HEK293 (cell line): ENCODE measurements at regions not wholly inside any gene's neighbourhood (a gene's known extent, or its start where the extent isn't known, plus 50 kb on each side); places are given as distances from the start of the nearest gene placed in this dataset.
A peak's percentile ranks its signal among the peaks of the same experiment; 100 is the strongest.

Experiments
- CTCF ChIA-PET: fragments of 350-600 bp; formaldehyde crosslinking; extraction: SDS; loops from one replicate; lab custom pipeline; 2021; ENCODE audit warnings: antibody characterized with exemption; lab: Yijun Ruan, JAX
- POLR2A ChIA-PET: fragments of 300-600 bp; formaldehyde crosslinking; extraction: SDS; loops from one replicate; lab custom pipeline; 2020; ENCODE audit warnings: antibody characterized with exemption, inconsistent platforms; lab: Yijun Ruan, JAX
- H3K27ac ChIP-seq: fragments of 200-500 bp; sonication (Bioruptor generic); 2 replicates; pipeline ENCODE4 v1.5.1; 2014; ENCODE audit warnings: low read depth, low read length, control low read depth, inconsistent platforms; ENCODE audit errors: extremely low read depth
- H3K36me3 ChIP-seq, 2 experiments: fragments of 200-500 bp in 1 of 2; sonication (Bioruptor generic) in 1 of 2; 1 replicate in 1 of 2; 2 replicates in 1 of 2; pipeline ENCODE4 v1.5.1; 2014 to 2017; ENCODE audit warnings: inconsistent platforms in 2 of 2, low read length in 2 of 2; ENCODE audit not compliant: control insufficient read depth in 2 of 2, insufficient read depth in 1 of 2
- H3K4me1 ChIP-seq: fragments of 200-500 bp; sonication (Bioruptor generic); 2 replicates; pipeline ENCODE4 v1.5.1; 2014; ENCODE audit warnings: mild to moderate bottlenecking, low read length, inconsistent platforms; ENCODE audit not compliant: control insufficient read depth, insufficient read depth
- H3K4me3 ChIP-seq: 2 replicates; pipeline ENCODE4 v1.5.1; 2011; ENCODE audit warnings: low read depth, mild to moderate bottlenecking, control low read depth, low read length, moderate library complexity
- H3K9me3 ChIP-seq: fragments of 200-500 bp; sonication (Bioruptor generic); 2 replicates; pipeline ENCODE4 v1.5.1; 2014; ENCODE audit warnings: low read depth, low read length, inconsistent platforms; ENCODE audit not compliant: control insufficient read depth, insufficient read depth
- OSR2 ChIP-seq: fragments of 450-650 bp; formaldehyde crosslinking; IDR thresholded peaks from 2 replicates; pipeline ENCODE4 v1.5.1; 2016; ENCODE audit warnings: missing biosample characterization, missing genetic modification characterization
- PRDM6 ChIP-seq: fragments of 450-650 bp; formaldehyde crosslinking; IDR thresholded peaks from 2 replicates; pipeline ENCODE4 v1.5.1; 2017; ENCODE audit warnings: missing biosample characterization, missing genetic modification characterization
- SETDB1 ChIP-seq: IDR thresholded peaks from one replicate; pipeline ENCODE4 v1.6.1; 2017; ENCODE audit warnings: mild to moderate bottlenecking, low read length, moderate library complexity, mixed read lengths; ENCODE audit not compliant: insufficient read length
- YY2 ChIP-seq: fragments of 450-650 bp; formaldehyde crosslinking; IDR thresholded peaks from 2 replicates; pipeline ENCODE4 v1.5.1; 2016; ENCODE audit warnings: missing biosample characterization, missing genetic modification characterization
- ZNF10 ChIP-seq: fragments of 450-650 bp; formaldehyde crosslinking; IDR thresholded peaks from 2 replicates; pipeline ENCODE4 v1.5.1; 2017; ENCODE audit warnings: missing biosample characterization, missing genetic modification characterization
- ZNF140 ChIP-seq: fragments of 450-650 bp; formaldehyde crosslinking; IDR thresholded peaks from 2 replicates; pipeline ENCODE4 v1.5.1; 2016; ENCODE audit warnings: missing biosample characterization, missing genetic modification characterization
- ZNF274 ChIP-seq, 2 experiments: fragments of 200-500 bp in 1 of 2; fragments of 450-650 bp in 1 of 2; sonication (Bioruptor generic) in 1 of 2; formaldehyde crosslinking in 1 of 2; IDR thresholded peaks; 2 replicates each; pipeline versions ENCODE4 v1.5.1 to v1.6.1; 2014 to 2016; ENCODE audit warnings: borderline replicate concordance in 1 of 2, inconsistent platforms in 1 of 2, low read length in 1 of 2, missing biosample characterization in 1 of 2, missing genetic modification characterization in 1 of 2
- ZNF391 ChIP-seq: fragments of 450-650 bp; formaldehyde crosslinking; IDR thresholded peaks from 2 replicates; pipeline ENCODE4 v1.5.1; 2016; ENCODE audit warnings: low read depth, missing biosample characterization, missing genetic modification characterization, borderline replicate concordance
- ZNF473 ChIP-seq: fragments of 450-650 bp; formaldehyde crosslinking; IDR thresholded peaks from 2 replicates; pipeline ENCODE4 v1.5.1; 2017; ENCODE audit warnings: missing biosample characterization, missing genetic modification characterization
- ZNF501 ChIP-seq: fragments of 450-650 bp; formaldehyde crosslinking; IDR thresholded peaks from 2 replicates; pipeline ENCODE4 v1.5.1; 2016; ENCODE audit warnings: missing biosample characterization, missing genetic modification characterization
- ZNF610 ChIP-seq: fragments of 450-650 bp; formaldehyde crosslinking; IDR thresholded peaks from 2 replicates; pipeline ENCODE4 v1.5.1; 2016; ENCODE audit warnings: missing biosample characterization, missing genetic modification characterization, borderline replicate concordance
- ZNF624 ChIP-seq: fragments of 450-650 bp; formaldehyde crosslinking; IDR thresholded peaks from 2 replicates; pipeline ENCODE4 v1.5.1; 2017; ENCODE audit warnings: missing biosample characterization, missing genetic modification characterization
- ZNF654 ChIP-seq: fragments of 450-650 bp; formaldehyde crosslinking; IDR thresholded peaks from 2 replicates; pipeline ENCODE4 v1.5.1; 2016; ENCODE audit warnings: low read depth, missing biosample characterization, missing genetic modification characterization
- ZNF747 ChIP-seq: fragments of 450-650 bp; formaldehyde crosslinking; IDR thresholded peaks from 2 replicates; pipeline ENCODE4 v1.5.1; 2016; ENCODE audit warnings: missing biosample characterization, missing genetic modification characterization
- TF ChIP-seq, protein P1 (sequence below): fragments of 450-650 bp; formaldehyde crosslinking; IDR thresholded peaks from 2 replicates; pipeline ENCODE4 v1.5.1; 2016; ENCODE audit warnings: missing biosample characterization, missing genetic modification characterization
- TF ChIP-seq, protein P2 (sequence below): fragments of 450-650 bp; formaldehyde crosslinking; IDR thresholded peaks from 2 replicates; pipeline ENCODE4 v1.5.1; 2017; ENCODE audit warnings: missing biosample characterization, missing genetic modification characterization
- TF ChIP-seq, protein P3 (sequence below): fragments of 450-650 bp; formaldehyde crosslinking; conservative IDR thresholded peaks from 2 replicates; pipeline ENCODE4 v1.5.1; 2016; ENCODE audit warnings: low read depth, missing biosample characterization, missing genetic modification characterization
- TF ChIP-seq, protein P4 (sequence below): fragments of 450-650 bp; formaldehyde crosslinking; IDR thresholded peaks from 2 replicates; pipeline ENCODE4 v1.5.1; 2016; ENCODE audit warnings: missing biosample characterization, missing genetic modification characterization

DNA sequence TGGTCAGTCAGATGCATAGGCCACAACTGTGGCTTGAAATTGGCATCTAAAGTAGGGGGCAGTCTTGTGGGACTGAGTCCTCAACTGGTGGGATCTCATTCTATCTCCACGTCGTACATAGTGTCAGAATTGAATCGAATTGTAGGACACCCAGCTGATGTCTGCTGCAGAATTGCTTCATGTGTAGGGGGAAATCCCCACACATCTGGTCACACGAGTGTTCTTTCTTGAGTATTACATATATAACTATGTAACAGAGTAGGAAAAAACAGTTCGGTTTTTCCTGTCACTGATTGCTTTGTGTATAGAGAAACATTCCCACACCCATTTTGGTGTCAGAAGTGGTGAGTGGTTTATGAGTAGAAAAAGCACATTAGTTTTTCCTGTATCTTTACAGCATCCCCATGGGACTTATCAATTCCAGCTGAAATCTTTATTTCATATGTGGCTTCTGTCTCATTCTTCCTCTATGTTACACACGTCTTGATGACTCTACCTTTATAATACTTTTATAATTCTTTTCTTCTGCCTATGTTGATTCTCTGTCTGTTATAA, 79.4 kb upstream of the PCGF5 start:
- CTCF ChIA-PET, result interaction anchor here (0.6 kb wide), 2 partner anchors 410 to 1587 kb away, joined by 3 to 4 read pairs; no protein-coding TSS in a partner anchor
- TF ChIP-seq PRDM6 (tag by site-specific recombination) (0 out of 2 replicates have a peak, but pooled peaks have one; percentile 19), ZNF501 (tag by site-specific recombination) (no peak)
- TF ChIP-seq, all 188 proteins: peak for 1
- H3K27ac ChIP-seq, result no peak overlapping the region
- H3K9me3 ChIP-seq, result no peaks in the 10 kb centered on the region
- peaks cover 9% of the 10 kb centered on the region for H3K4me1 ChIP-seq
- no peak overlapping the region for H3K4me3 ChIP-seq
- POLR2A ChIA-PET, result no interaction called here
- H3K36me3 ChIP-seq, result no peaks in the 10 kb centered on the region

DNA sequence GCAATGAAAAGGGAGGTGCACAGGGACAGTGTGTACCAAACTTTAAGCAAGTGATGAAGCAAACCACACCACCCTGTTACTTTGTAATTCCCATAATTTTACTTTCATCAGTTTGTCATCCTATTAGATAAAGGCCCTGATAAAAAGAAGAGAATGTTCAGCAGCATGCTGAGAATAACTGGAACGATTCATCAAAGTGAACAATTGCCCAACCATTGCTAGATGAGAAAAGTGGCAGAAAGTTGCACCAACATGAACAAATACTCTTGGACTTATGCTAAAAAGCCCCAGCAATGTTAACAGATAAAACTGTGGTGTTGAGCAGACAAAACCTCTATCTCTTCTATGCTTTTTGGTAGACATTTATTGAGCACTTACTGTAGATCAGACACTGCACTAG, 75.5 kb upstream of the PCGF5 start:
- H3K36me3 ChIP-seq, result no peaks in the 10 kb centered on the region
- TF ChIP-seq, protein P1, sequence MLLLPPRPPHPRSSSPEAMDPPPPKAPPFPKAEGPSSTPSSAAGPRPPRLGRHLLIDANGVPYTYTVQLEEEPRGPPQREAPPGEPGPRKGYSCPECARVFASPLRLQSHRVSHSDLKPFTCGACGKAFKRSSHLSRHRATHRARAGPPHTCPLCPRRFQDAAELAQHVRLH (tag by site-specific recombination), result no peak
- TF ChIP-seq ZNF610 (tag by site-specific recombination), result no peak
- no peak for TF ChIP-seq ZNF473
- TF ChIP-seq, protein P2, sequence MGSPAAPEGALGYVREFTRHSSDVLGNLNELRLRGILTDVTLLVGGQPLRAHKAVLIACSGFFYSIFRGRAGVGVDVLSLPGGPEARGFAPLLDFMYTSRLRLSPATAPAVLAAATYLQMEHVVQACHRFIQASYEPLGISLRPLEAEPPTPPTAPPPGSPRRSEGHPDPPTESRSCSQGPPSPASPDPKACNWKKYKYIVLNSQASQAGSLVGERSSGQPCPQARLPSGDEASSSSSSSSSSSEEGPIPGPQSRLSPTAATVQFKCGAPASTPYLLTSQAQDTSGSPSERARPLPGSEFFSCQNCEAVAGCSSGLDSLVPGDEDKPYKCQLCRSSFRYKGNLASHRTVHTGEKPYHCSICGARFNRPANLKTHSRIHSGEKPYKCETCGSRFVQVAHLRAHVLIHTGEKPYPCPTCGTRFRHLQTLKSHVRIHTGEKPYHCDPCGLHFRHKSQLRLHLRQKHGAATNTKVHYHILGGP (tag by site-specific recombination), result no peak
- TF ChIP-seq YY2 (tag by site-specific recombination), result no peak
- TF ChIP-seq ZNF10 (tag by site-specific recombination), result no peak
- no peak for TF ChIP-seq ZNF654 (tag by site-specific recombination)
- TF ChIP-seq ZNF747 (tag by site-specific recombination), result no peak
- TF ChIP-seq ZNF391, result no peak
- TF ChIP-seq OSR2 (tag by site-specific recombination), result no peak
- no peak for TF ChIP-seq ZNF274 (IDR thresholded peaks at IDR 0.05; ENCODE audit: low read length)
- TF ChIP-seq ZNF274 (tag by site-specific recombination; IDR thresholded peaks at IDR 0.05; ENCODE audit: borderline replicate concordance), result no peak
- TF ChIP-seq ZNF624 (tag by site-specific recombination), result no peak
- TF ChIP-seq, protein P3, sequence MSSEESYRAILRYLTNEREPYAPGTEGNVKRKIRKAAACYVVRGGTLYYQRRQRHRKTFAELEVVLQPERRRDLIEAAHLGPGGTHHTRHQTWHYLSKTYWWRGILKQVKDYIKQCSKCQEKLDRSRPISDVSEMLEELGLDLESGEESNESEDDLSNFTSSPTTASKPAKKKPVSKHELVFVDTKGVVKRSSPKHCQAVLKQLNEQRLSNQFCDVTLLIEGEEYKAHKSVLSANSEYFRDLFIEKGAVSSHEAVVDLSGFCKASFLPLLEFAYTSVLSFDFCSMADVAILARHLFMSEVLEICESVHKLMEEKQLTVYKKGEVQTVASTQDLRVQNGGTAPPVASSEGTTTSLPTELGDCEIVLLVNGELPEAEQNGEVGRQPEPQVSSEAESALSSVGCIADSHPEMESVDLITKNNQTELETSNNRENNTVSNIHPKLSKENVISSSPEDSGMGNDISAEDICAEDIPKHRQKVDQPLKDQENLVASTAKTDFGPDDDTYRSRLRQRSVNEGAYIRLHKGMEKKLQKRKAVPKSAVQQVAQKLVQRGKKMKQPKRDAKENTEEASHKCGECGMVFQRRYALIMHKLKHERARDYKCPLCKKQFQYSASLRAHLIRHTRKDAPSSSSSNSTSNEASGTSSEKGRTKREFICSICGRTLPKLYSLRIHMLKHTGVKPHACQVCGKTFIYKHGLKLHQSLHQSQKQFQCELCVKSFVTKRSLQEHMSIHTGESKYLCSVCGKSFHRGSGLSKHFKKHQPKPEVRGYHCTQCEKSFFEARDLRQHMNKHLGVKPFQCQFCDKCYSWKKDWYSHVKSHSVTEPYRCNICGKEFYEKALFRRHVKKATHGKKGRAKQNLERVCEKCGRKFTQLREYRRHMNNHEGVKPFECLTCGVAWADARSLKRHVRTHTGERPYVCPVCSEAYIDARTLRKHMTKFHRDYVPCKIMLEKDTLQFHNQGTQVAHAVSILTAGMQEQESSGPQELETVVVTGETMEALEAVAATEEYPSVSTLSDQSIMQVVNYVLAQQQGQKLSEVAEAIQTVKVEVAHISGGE, result no peak
- no peak for TF ChIP-seq SETDB1
- TF ChIP-seq ZNF140, result no peak
- TF ChIP-seq, protein P4, sequence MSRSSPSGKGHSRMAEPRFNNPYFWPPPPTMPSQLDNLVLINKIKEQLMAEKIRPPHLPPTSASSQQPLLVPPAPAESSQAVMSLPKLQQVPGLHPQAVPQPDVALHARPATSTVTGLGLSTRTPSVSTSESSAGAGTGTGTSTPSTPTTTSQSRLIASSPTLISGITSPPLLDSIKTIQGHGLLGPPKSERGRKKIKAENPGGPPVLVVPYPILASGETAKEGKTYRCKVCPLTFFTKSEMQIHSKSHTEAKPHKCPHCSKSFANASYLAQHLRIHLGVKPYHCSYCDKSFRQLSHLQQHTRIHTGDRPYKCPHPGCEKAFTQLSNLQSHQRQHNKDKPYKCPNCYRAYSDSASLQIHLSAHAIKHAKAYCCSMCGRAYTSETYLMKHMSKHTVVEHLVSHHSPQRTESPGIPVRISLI (tag by site-specific recombination), result no peak
- TF ChIP-seq, all 188 proteins: peak for 0
- H3K4me3 ChIP-seq, result no peak overlapping the region
- no peaks in the 10 kb centered on the region for H3K9me3 ChIP-seq
- ChIA-PET CTCF (no interaction called here), POLR2A (no interaction called here)
- no peak overlapping the region for H3K27ac ChIP-seq
- H3K4me1 ChIP-seq, result peaks cover 2% of the 10 kb centered on the region; the same call in 1 of the 2 replicates
